ENCODE measurements at regions not wholly inside any gene's neighbourhood (a gene's known extent, or its start where the extent isn't known, plus 50 kb on each side); places are given as distances from the start of the nearest gene placed in this dataset.

- Mint-ChIP-seq H3K27me3 (ENCODE audit: low read depth) (no peaks in the 10 kb centered on the region), H3K9me3 (peaks cover 20% of the 10 kb centered on the region), H3K27ac (no peak overlapping the region), H3K4me1 (peaks cover 3% of the 10 kb centered on the region), H3K4me3 (no peak overlapping the region), H3K36me3 (no peaks in the 10 kb centered on the region)
- no peak for ATAC-seq
- ChIA-PET POLR2A (no interaction called here), CTCF (interaction anchor here (1.6 kb wide), 1 partner anchor 66 kb away, joined by 5 read pairs; no protein-coding TSS in a partner anchor)
- TF ChIP-seq ATF3 (CRISPR knock-in tag; conservative IDR thresholded peaks at IDR 0.05) (no peak), ZNF281 (CRISPR knock-in tag; IDR thresholded peaks at IDR 0.05) (no peak), CREM (CRISPR knock-in tag; IDR thresholded peaks at IDR 0.05) (no peak), E2F4 (CRISPR knock-in tag; IDR thresholded peaks at IDR 0.05; ENCODE audit: borderline replicate concordance, low read depth) (no peak), PREB (CRISPR knock-in tag; IDR thresholded peaks at IDR 0.05; ENCODE audit: borderline replicate concordance) (no peak), EMX1 (CRISPR knock-in tag; IDR thresholded peaks at IDR 0.05) (no peak), CREB1 (CRISPR knock-in tag; IDR thresholded peaks at IDR 0.05) (no peak)
- DNase-seq (ENCODE audit: low spot score) = no peak
Measured at GRCh38 chr11:127412234-127412633, 411.7 kb upstream of the KIRREL3 start.

GRCh38 chr11:127411283-127411682, 410.7 kb upstream of the KIRREL3 start:
- ChIA-PET CTCF (interaction anchor here (1.6 kb wide), 1 partner anchor 66 kb away, joined by 5 read pairs; no protein-coding TSS in a partner anchor), POLR2A (no interaction called here)
- ATAC-seq (no peak), DNase-seq (ENCODE audit: low spot score) (no peak)
- Mint-ChIP-seq H3K4me3 (no peak overlapping the region), H3K4me1 (peaks cover 3% of the 10 kb centered on the region), H3K27ac (no peak overlapping the region), H3K9me3 (peaks cover 17% of the 10 kb centered on the region), H3K36me3 (no peaks in the 10 kb centered on the region), H3K27me3 (ENCODE audit: low read depth) (no peaks in the 10 kb centered on the region)
- no peak for TF ChIP-seq ZMAT4 (CRISPR knock-in tag; IDR thresholded peaks at IDR 0.05)
- no peak for TF ChIP-seq SMAD4 (CRISPR knock-in tag; IDR thresholded peaks at IDR 0.05)
- TF ChIP-seq RELA (CRISPR knock-in tag; IDR thresholded peaks at IDR 0.05; ENCODE audit: borderline replicate concordance) = no peak
- no peak for TF ChIP-seq ZNF232 (CRISPR knock-in tag; IDR thresholded peaks at IDR 0.05)
- no peak for TF ChIP-seq GABPB1 (CRISPR knock-in tag; IDR thresholded peaks at IDR 0.05)
- no peak for TF ChIP-seq ARID4B (CRISPR knock-in tag; IDR thresholded peaks at IDR 0.05; ENCODE audit: borderline replicate concordance)
- TF ChIP-seq GRHL2 (CRISPR knock-in tag; IDR thresholded peaks at IDR 0.05; ENCODE audit: insufficient replicate concordance, severe bottlenecking) = no peak
- no peak for TF ChIP-seq SP1 (CRISPR knock-in tag; conservative IDR thresholded peaks at IDR 0.05)
- no peak for TF ChIP-seq MLX (CRISPR knock-in tag; IDR thresholded peaks at IDR 0.05)
- no peak for TF ChIP-seq JAZF1 (CRISPR knock-in tag; IDR thresholded peaks at IDR 0.05)
- no peak for TF ChIP-seq USF1 (CRISPR knock-in tag; IDR thresholded peaks at IDR 0.05)
- no peak for TF ChIP-seq NR1H2 (CRISPR knock-in tag; IDR thresholded peaks at IDR 0.05)

All from WTC11 (cell line).